Sigmoid colon (tissue), 6 donors: ENCODE measurements at regions not wholly inside any gene's neighbourhood (a gene's known extent, or its start where the extent isn't known, plus 50 kb on each side); places are given as distances from the start of the nearest gene placed in this dataset.

Source experiments
- DNase-seq: peaks from one replicate; pipeline ENCODE4 v3.0.0-alpha.2; 2019
- H3K27ac ChIP-seq, 4 donors: fragments of 200-600 bp; sonication (generic); one replicate each; pipeline ENCODE4 v1.5.1; 2016 to 2019; ENCODE audit warnings: mild to moderate bottlenecking in 1 of 4
- H3K27me3 ChIP-seq, 3 donors: fragments of 200-600 bp; sonication (generic); one replicate each; pipeline ENCODE4 v1.5.1; 2019; ENCODE audit warnings: mild to moderate bottlenecking in 1 of 3
- H3K36me3 ChIP-seq, 4 donors: fragments of 200-600 bp; sonication (generic); one replicate each; pipeline ENCODE4 v1.5.1; 2016 to 2019
- H3K4me1 ChIP-seq, 4 donors: fragments of 200-600 bp; sonication (generic); one replicate each; pipeline ENCODE4 v1.5.1; 2017 to 2019
- H3K4me3 ChIP-seq, 4 donors: fragments of 200-600 bp; sonication (generic); one replicate each; pipeline ENCODE4 v1.5.1; 2017 to 2019; ENCODE audit warnings: mild to moderate bottlenecking in 2 of 4, moderate library complexity in 1 of 4
- H3K9me3 ChIP-seq, 4 donors: fragments of 200-600 bp in 3 of 4; sonication (generic) in 3 of 4; one replicate each; pipeline versions ENCODE4 v1.5.1 to v1.6.1; 2013 to 2019
- EP300 ChIP-seq, 4 donors: sonication (generic); formaldehyde crosslinking; IDR thresholded peaks; one replicate each; pipeline ENCODE4 v1.6.1; 2017; ENCODE audit warnings: antibody characterized with exemption in 4 of 4
- POLR2A ChIP-seq, 2 donors: fragments of 450-650 bp; IDR thresholded peaks; one replicate each; pipeline ENCODE4 v1.6.1; 2016; ENCODE audit warnings: antibody characterized with exemption in 2 of 2, mild to moderate bottlenecking in 2 of 2, moderate library complexity in 2 of 2
- POLR2AphosphoS5 ChIP-seq, 4 donors: sonication (generic); formaldehyde crosslinking; IDR thresholded peaks; one replicate each; pipeline ENCODE4 v1.6.1; 2017; ENCODE audit warnings: antibody characterized with exemption in 4 of 4
- WGBS, 2 donors: extraction: QIAGEN DNeasy Blood & Tissue Kit; methylation state at CpG; one replicate each; pipeline ENCODE4 v1.1.7; 2013; 5-methylcytosine and 5-hydroxymethylcytosine counted together
- intact Hi-C: fragments of 100-400 bp; cut with DNase I; formaldehyde crosslinking; loops from one replicate; pipeline ENCODE4 v1.15.1; 2023
- TF ChIP-seq, protein P1 (sequence below), 4 experiments: fragments of 450-650 bp in 3 of 4; fragments of 200-600 bp in 1 of 4; IDR thresholded peaks; one replicate each; pipeline ENCODE4 v1.5.1; 2016 to 2019; ENCODE audit warnings: antibody characterized with exemption in 4 of 4, mild to moderate bottlenecking in 3 of 4, moderate library complexity in 2 of 4
- donor health status: healthy with polysubstance abuse.
- donor health status: healthy.

DNA sequence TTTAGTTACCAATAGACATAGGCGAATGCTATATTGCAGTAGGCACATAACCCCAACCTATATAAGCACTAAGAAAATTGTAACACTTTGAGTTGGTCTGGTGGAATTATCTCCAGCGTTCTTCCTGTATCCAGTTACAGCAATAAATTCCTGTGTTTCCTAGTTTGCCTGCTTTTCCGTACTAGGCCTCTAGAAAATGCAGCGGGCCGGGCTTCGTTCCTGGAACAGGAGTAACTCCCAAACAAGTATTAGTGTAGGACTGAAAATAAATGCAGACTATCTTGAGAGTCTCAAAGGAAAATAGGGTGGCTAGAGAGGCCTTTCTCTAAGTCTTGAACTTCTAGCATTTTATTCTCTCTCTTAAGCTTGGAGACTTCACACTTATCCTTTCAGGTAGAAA is 159.8 kb downstream of the OR13H1 start:
- H3K4me3 ChIP-seq: peak overlapping the region in 1 of 4 donors; percentile 48
- intact Hi-C loops: loop anchor here (1.0 to 2.0 kb wide), 2 partner anchors 43 to 89 kb away; no protein-coding TSS in a partner anchor
- DNase-seq: no peak
- TF ChIP-seq POLR2A (IDR thresholded peaks at IDR 0.05) (no peak), EP300 (IDR thresholded peaks at IDR 0.05) (no peak), POLR2AphosphoS5 (IDR thresholded peaks at IDR 0.05) (no peak)
- TF ChIP-seq, protein P1, sequence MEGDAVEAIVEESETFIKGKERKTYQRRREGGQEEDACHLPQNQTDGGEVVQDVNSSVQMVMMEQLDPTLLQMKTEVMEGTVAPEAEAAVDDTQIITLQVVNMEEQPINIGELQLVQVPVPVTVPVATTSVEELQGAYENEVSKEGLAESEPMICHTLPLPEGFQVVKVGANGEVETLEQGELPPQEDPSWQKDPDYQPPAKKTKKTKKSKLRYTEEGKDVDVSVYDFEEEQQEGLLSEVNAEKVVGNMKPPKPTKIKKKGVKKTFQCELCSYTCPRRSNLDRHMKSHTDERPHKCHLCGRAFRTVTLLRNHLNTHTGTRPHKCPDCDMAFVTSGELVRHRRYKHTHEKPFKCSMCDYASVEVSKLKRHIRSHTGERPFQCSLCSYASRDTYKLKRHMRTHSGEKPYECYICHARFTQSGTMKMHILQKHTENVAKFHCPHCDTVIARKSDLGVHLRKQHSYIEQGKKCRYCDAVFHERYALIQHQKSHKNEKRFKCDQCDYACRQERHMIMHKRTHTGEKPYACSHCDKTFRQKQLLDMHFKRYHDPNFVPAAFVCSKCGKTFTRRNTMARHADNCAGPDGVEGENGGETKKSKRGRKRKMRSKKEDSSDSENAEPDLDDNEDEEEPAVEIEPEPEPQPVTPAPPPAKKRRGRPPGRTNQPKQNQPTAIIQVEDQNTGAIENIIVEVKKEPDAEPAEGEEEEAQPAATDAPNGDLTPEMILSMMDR (IDR thresholded peaks at IDR 0.05): no peak
- H3K27me3 ChIP-seq: no peaks in the 10 kb centered on the region
- 76 to 87% methylated on average over 6 of the region's 6 CpGs for WGBS, 2 donors
- H3K9me3 ChIP-seq: no peaks in the 10 kb centered on the region
- peak overlapping the region in 2 of 4 donors; percentile 36 to 76 for H3K27ac ChIP-seq
- H3K36me3 ChIP-seq: no peaks in the 10 kb centered on the region
- no peaks in the 10 kb centered on the region for H3K4me1 ChIP-seq

DNA sequence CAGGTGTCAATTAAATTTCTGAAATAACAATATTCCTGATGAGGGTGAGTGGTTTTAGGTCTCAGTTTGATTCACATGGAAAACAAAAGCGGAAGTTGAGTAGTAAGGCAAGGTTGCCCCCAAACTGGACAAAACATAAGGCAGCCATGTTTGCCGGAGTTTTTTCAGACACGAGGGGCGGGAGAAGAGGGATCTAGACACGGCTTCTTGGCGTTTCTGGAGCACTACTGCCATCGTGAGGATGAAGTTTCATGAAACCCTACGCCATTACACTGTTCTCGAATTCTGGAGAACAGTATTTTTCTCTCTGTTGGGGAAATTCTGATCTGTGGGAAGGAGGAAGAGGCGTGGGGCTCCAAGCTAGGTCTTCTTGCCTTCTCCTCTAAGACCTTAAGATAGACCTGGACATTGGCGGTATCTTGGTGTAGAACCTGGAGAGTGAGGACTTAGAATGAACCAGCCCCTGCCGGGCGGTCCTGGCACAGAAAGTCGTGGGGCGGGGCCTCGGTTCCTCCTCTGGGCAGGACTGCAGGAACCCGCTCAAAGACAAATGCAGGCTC is 160.3 kb downstream of the OR13H1 start:
- WGBS, 2 donors: 90 to 93% methylated on average over 17 of the region's 17 CpGs
- Histone ChIP-seq H3K27ac (peak overlapping the region in 2 of 4 donors; percentile 36 to 76), H3K9me3 (no peaks in the 10 kb centered on the region), H3K27me3 (no peaks in the 10 kb centered on the region), H3K4me1 (no peaks in the 10 kb centered on the region), H3K4me3 (peak overlapping the region in 2 of 4 donors; percentile 32 to 48), H3K36me3 (no peaks in the 10 kb centered on the region)
- TF ChIP-seq POLR2A (IDR thresholded peaks at IDR 0.05): no peak
- TF ChIP-seq, protein P1 (IDR thresholded peaks at IDR 0.05): peak in 1 of 4 experiments; percentile 80
- peak in 2 of 4 donors; percentile 18 to 60 for TF ChIP-seq POLR2AphosphoS5 (IDR thresholded peaks at IDR 0.05)
- DNase-seq: peak; percentile 96
- intact Hi-C loops: loop anchor here (1.0 to 2.0 kb wide), 2 partner anchors 42 to 89 kb away; no protein-coding TSS in a partner anchor

DNA sequence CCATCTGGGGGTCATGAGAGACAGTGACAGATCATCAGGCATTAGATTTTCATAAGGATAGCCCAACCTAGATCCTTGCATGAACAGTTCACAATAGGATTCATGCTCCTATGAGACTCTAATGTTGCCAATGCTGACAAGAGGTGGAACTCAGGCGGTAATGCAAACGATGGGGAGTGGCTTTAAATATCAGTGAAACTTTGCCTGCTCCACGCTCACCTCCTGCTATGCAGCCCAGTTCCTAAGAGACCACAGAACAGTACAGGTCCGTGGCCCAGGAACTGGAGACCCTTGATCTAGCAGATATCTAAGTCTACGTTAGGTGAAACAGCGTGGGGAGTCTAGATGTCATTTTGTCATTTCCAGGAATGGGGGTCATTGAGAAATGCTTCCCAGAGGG is 165.7 kb downstream of the OR13H1 start:
- WGBS, 2 donors: 87 to 91% methylated on average over 6 of the region's 6 CpGs
- intact Hi-C loops: no loop called here
- Histone ChIP-seq H3K27ac (no peak overlapping the region), H3K4me1 (no peaks in the 10 kb centered on the region), H3K9me3 (no peaks in the 10 kb centered on the region), H3K4me3 (no peak overlapping the region), H3K36me3 (no peaks in the 10 kb centered on the region), H3K27me3 (no peaks in the 10 kb centered on the region)
- TF ChIP-seq EP300 (IDR thresholded peaks at IDR 0.05): no peak
- no peak for TF ChIP-seq POLR2AphosphoS5 (IDR thresholded peaks at IDR 0.05)
- no peak for TF ChIP-seq POLR2A (IDR thresholded peaks at IDR 0.05)
- TF ChIP-seq, protein P1 (IDR thresholded peaks at IDR 0.05): no peak
- DNase-seq: no peak

DNA sequence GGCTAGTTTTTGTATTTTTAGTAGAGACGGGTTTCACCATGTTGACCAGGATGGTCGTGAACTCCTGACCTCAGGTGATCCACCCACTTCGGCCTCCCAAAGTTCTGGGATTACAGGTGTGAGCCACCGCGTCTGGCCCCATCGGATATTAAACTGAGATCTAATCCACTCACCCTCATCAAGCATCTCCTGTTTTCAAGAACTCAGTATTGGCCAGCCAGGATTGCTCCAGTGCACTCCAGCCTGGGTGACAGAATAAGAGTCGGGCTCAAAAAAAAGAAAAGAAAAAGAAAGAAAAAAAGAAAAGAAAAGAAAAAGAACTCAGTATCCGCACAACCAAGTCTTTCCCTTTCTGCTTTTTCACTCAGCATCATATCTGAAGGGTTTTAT is 167.6 kb downstream of the OR13H1 start:
- Histone ChIP-seq H3K9me3 (no peaks in the 10 kb centered on the region), H3K36me3 (no peaks in the 10 kb centered on the region), H3K27ac (no peak overlapping the region), H3K4me3 (peak overlapping the region in 2 of 4 donors; percentile 18 to 41), H3K27me3 (no peaks in the 10 kb centered on the region), H3K4me1 (no peaks in the 10 kb centered on the region)
- no peak for DNase-seq
- 91 to 98% methylated on average over 8 of the region's 8 CpGs for WGBS, 2 donors
- TF ChIP-seq, protein P1 (IDR thresholded peaks at IDR 0.05): no peak
- TF ChIP-seq EP300 (IDR thresholded peaks at IDR 0.05): no peak
- no peak for TF ChIP-seq POLR2A (IDR thresholded peaks at IDR 0.05)
- TF ChIP-seq POLR2AphosphoS5 (IDR thresholded peaks at IDR 0.05): no peak
- intact Hi-C loops: loop anchor here (2.0 kb wide), 1 partner anchor 17 kb away; no protein-coding TSS in a partner anchor

DNA sequence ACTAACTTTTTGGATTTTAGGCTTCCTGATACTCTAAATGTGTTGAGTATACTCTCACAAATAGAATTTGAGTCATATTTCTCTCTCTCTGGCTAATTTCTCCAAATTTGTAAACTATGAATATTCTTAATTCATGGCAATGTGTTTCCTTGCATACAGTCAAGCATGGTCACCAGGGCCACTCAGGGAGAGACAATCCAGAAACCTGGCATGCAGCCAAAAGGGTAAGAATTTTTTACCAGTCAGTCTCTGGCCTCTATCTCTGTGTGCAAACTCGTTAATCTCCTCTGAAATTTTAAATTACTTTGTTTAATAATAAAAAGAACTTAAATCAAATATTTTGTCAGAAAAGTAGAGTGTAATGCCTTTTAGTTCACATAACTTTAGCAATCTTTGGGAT is 179.8 kb downstream of the OR13H1 start:
- WGBS, 2 donors: 40 to 83% methylated on average over 1 of the region's 1 CpG
- Histone ChIP-seq H3K27ac (no peak overlapping the region), H3K36me3 (no peaks in the 10 kb centered on the region), H3K27me3 (no peaks in the 10 kb centered on the region), H3K4me3 (no peak overlapping the region), H3K4me1 (peaks cover 0 to 3% (median 0%) of the 10 kb centered on the region in 4 donors), H3K9me3 (no peaks in the 10 kb centered on the region)
- intact Hi-C loops: no loop called here
- DNase-seq: no peak
- TF ChIP-seq POLR2AphosphoS5 (IDR thresholded peaks at IDR 0.05) (no peak), EP300 (IDR thresholded peaks at IDR 0.05) (no peak), POLR2A (IDR thresholded peaks at IDR 0.05) (no peak)
- TF ChIP-seq, protein P1 (IDR thresholded peaks at IDR 0.05): no peak
